8988T (cell line): ENCODE measurements at regions not wholly inside any gene's neighbourhood (a gene's known extent, or its start where the extent isn't known, plus 50 kb on each side); places are given as distances from the start of the nearest gene placed in this dataset.

ENCODE experiments used
- DNase-seq: peaks from one replicate; pipeline ENCODE4 v3.0.0; 2011

GRCh38 chr12:82149045-82149444, 209.1 kb downstream of the CCDC59 start:
- no peak for DNase-seq

- no peak for DNase-seq
Observed at GRCh38 chr12:82146740-82147139, 211.4 kb downstream of the CCDC59 start.

- no peak for DNase-seq
Observed at GRCh38 chr12:82144505-82144904, 213.7 kb downstream of the CCDC59 start.

GRCh38 chr12:82132390-82132789, 225.8 kb downstream of the CCDC59 start:
- DNase-seq = no peak

- no peak for DNase-seq
Observed at GRCh38 chr12:82130762-82131161, 227.4 kb downstream of the CCDC59 start.

GRCh38 chr12:82124711-82125380, 233.3 kb downstream of the CCDC59 start:
- DNase-seq = no peak

- no peak for DNase-seq
Observed at GRCh38 chr12:82121545-82121944, 236.6 kb downstream of the CCDC59 start.

- DNase-seq = no peak
Observed at GRCh38 chr12:82120901-82121300, 237.3 kb downstream of the CCDC59 start.

- no peak for DNase-seq
Observed at GRCh38 chr12:82109243-82109642, 248.9 kb downstream of the CCDC59 start.

GRCh38 chr12:82108615-82109014, 249.6 kb downstream of the CCDC59 start:
- no peak for DNase-seq

- DNase-seq = no peak
Observed at GRCh38 chr12:82099216-82099615, 259.0 kb downstream of the CCDC59 start.

- no peak for DNase-seq
Observed at GRCh38 chr12:82097877-82098276, 260.3 kb downstream of the CCDC59 start.

- no peak for DNase-seq
Observed at GRCh38 chr12:82097438-82097837, 260.7 kb downstream of the CCDC59 start.

- no peak for DNase-seq
Observed at GRCh38 chr12:82090165-82090564, 268.0 kb downstream of the CCDC59 start.

- DNase-seq = no peak
Observed at GRCh38 chr12:82089369-82090121, 268.6 kb downstream of the CCDC59 start.

GRCh38 chr12:82082501-82082900, 275.7 kb downstream of the CCDC59 start:
- no peak for DNase-seq

- DNase-seq = no peak
Observed at GRCh38 chr12:82069931-82070514, 288.2 kb downstream of the CCDC59 start.

- no peak for DNase-seq
Observed at GRCh38 chr12:82058197-82058596, 299.0 kb upstream of the PPFIA2 start.

- no peak for DNase-seq
Observed at GRCh38 chr12:82057770-82058169, 298.6 kb upstream of the PPFIA2 start.

- no peak for DNase-seq
Observed at GRCh38 chr12:82055391-82055790, 296.2 kb upstream of the PPFIA2 start.

GRCh38 chr12:82054566-82054965, 295.4 kb upstream of the PPFIA2 start:
- no peak for DNase-seq

- no peak for DNase-seq
Observed at GRCh38 chr12:82047446-82047845, 288.3 kb upstream of the PPFIA2 start.

- no peak for DNase-seq
Observed at GRCh38 chr12:82040987-82041743, 282.0 kb upstream of the PPFIA2 start.
